SU-DHL-6 (cell line): ENCODE measurements at regions not wholly inside any gene's neighbourhood (a gene's known extent, or its start where the extent isn't known, plus 50 kb on each side); places are given as distances from the start of the nearest gene placed in this dataset.

ENCODE experiments used
- CTCF ChIP-seq: fragments of 200-600 bp; sonication (generic); IDR thresholded peaks from one replicate; pipeline ENCODE4 v1.5.1; 2017; ENCODE audit warnings: antibody characterized with exemption, mild to moderate bottlenecking, low read length, moderate library complexity; ENCODE audit not compliant: insufficient read depth, poor library complexity, severe bottlenecking
- EZH2phosphoT487 ChIP-seq: fragments of 200-600 bp; sonication (generic), shearing (Covaris generic); conservative IDR thresholded peaks from 2 replicates; pipeline ENCODE4 v1.6.1; 2018; ENCODE audit warnings: mild to moderate bottlenecking, antibody characterized with exemption, low read length, moderate library complexity, mixed read lengths

DNA sequence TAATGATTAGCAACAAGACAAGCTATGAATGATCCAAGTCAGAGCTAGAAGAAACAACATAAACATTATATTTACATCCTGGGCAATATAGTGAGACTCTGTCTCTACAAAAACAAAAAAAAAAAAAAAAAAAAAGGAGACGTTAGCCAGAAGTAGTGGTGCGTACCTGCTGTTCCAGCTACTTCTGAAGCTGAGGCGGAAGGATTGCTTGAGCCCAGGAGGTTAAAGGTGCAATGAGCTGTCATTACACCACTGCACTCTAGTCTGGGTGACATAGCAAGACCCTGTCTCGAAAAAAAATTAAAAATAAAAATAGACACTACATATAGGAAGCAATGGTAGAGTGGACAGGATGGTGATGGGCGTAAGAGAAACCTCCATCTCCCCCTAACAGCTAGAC lies 144.6 kb upstream of the VCX3A start:
- TF ChIP-seq CTCF: no peak
- no peak for TF ChIP-seq EZH2phosphoT487
